ENCODE measurements at regions not wholly inside any gene's neighbourhood (a gene's known extent, or its start where the extent isn't known, plus 50 kb on each side); places are given as distances from the start of the nearest gene placed in this dataset.

- Histone ChIP-seq H2AFZ (ENCODE audit: low read length) (no peak overlapping the region), H3K9ac (ENCODE audit: low read depth, low read length, poor library complexity, severe bottlenecking) (no peak overlapping the region)
Measured at GRCh38 chr13:107912745-107913144, 302.6 kb downstream of the LIG4 start.

GRCh38 chr13:107907065-107907805, 308.1 kb downstream of the LIG4 start:
- H3K79me2 ChIP-seq (ENCODE audit: insufficient read depth, low read length): no peaks in the 10 kb centered on the region
- H4K20me1 ChIP-seq (ENCODE audit: insufficient read depth, low read length, poor library complexity, severe bottlenecking): no peaks in the 10 kb centered on the region
- TF ChIP-seq EZH2phosphoT487 (IDR thresholded peaks at IDR 0.05; ENCODE audit: borderline replicate concordance) (no peak), CTCF (conservative IDR thresholded peaks at IDR 0.05; ENCODE audit: low read length) (no peak)
- no peaks in the 10 kb centered on the region for H3K9me3 ChIP-seq (ENCODE audit: insufficient read depth, low read depth, low read length)
- no peaks in the 10 kb centered on the region for H3F3A ChIP-seq (ENCODE audit: low read depth)
- no peaks in the 10 kb centered on the region for H3K4me1 ChIP-seq (ENCODE audit: insufficient read depth, low read length, poor library complexity, severe bottlenecking)
- H3K9ac ChIP-seq (ENCODE audit: low read depth, low read length, poor library complexity, severe bottlenecking): no peak overlapping the region
- no peaks in the 10 kb centered on the region for H3K9me2 ChIP-seq (replicated peaks; ENCODE audit: low read depth, low read length)
- no peaks in the 10 kb centered on the region for H3K27me3 ChIP-seq (ENCODE audit: insufficient read depth, low read length, poor library complexity, severe bottlenecking)
- no peak overlapping the region for H3K4me2 ChIP-seq (ENCODE audit: low read depth, low read length, poor library complexity, severe bottlenecking)
- H2AFZ ChIP-seq (ENCODE audit: low read length): no peak overlapping the region
- H3K4me3 ChIP-seq (ENCODE audit: low read length, poor library complexity, severe bottlenecking): no peak overlapping the region
- H3K36me3 ChIP-seq (ENCODE audit: insufficient read depth, low read length): no peaks in the 10 kb centered on the region

More at GRCh38 chr13:107912745-107913144, 302.6 kb downstream of the LIG4 start:
- no peaks in the 10 kb centered on the region for H4K20me1 ChIP-seq (ENCODE audit: insufficient read depth, low read length, poor library complexity, severe bottlenecking)
- H3K9me3 ChIP-seq (ENCODE audit: insufficient read depth, low read depth, low read length): no peaks in the 10 kb centered on the region
- H3K4me2 ChIP-seq (ENCODE audit: low read depth, low read length, poor library complexity, severe bottlenecking): no peak overlapping the region
- TF ChIP-seq EZH2phosphoT487 (IDR thresholded peaks at IDR 0.05; ENCODE audit: borderline replicate concordance) (no peak), CTCF (conservative IDR thresholded peaks at IDR 0.05; ENCODE audit: low read length) (no peak)
- H3K4me3 ChIP-seq (ENCODE audit: low read length, poor library complexity, severe bottlenecking): no peak overlapping the region
- H3K79me2 ChIP-seq (ENCODE audit: insufficient read depth, low read length): no peaks in the 10 kb centered on the region
- no peaks in the 10 kb centered on the region for H3K4me1 ChIP-seq (ENCODE audit: insufficient read depth, low read length, poor library complexity, severe bottlenecking)
- no peaks in the 10 kb centered on the region for H3K36me3 ChIP-seq (ENCODE audit: insufficient read depth, low read length)
- no peaks in the 10 kb centered on the region for H3F3A ChIP-seq (ENCODE audit: low read depth)
- H3K27me3 ChIP-seq (ENCODE audit: insufficient read depth, low read length, poor library complexity, severe bottlenecking): no peaks in the 10 kb centered on the region
- H3K9me2 ChIP-seq (replicated peaks; ENCODE audit: low read depth, low read length): no peaks in the 10 kb centered on the region

GRCh38 chr13:107906131-107906530, 309.2 kb downstream of the LIG4 start:
- Histone ChIP-seq H2AFZ (ENCODE audit: low read length) (no peak overlapping the region), H3K27me3 (ENCODE audit: insufficient read depth, low read length, poor library complexity, severe bottlenecking) (no peaks in the 10 kb centered on the region), H3K36me3 (ENCODE audit: insufficient read depth, low read length) (no peaks in the 10 kb centered on the region), H3F3A (ENCODE audit: low read depth) (no peaks in the 10 kb centered on the region), H3K79me2 (ENCODE audit: insufficient read depth, low read length) (no peaks in the 10 kb centered on the region), H3K9me2 (replicated peaks; ENCODE audit: low read depth, low read length) (no peaks in the 10 kb centered on the region), H3K4me1 (ENCODE audit: insufficient read depth, low read length, poor library complexity, severe bottlenecking) (no peaks in the 10 kb centered on the region), H3K4me2 (ENCODE audit: low read depth, low read length, poor library complexity, severe bottlenecking) (no peak overlapping the region), H3K9ac (ENCODE audit: low read depth, low read length, poor library complexity, severe bottlenecking) (no peak overlapping the region), H4K20me1 (ENCODE audit: insufficient read depth, low read length, poor library complexity, severe bottlenecking) (no peaks in the 10 kb centered on the region), H3K4me3 (ENCODE audit: low read length, poor library complexity, severe bottlenecking) (no peak overlapping the region), H3K9me3 (ENCODE audit: insufficient read depth, low read depth, low read length) (no peaks in the 10 kb centered on the region)
- TF ChIP-seq EZH2phosphoT487 (IDR thresholded peaks at IDR 0.05; ENCODE audit: borderline replicate concordance) (no peak), CTCF (conservative IDR thresholded peaks at IDR 0.05; ENCODE audit: low read length) (no peak)
